IMR-90 (cell line): ENCODE measurements at regions not wholly inside any gene's neighbourhood (a gene's known extent, or its start where the extent isn't known, plus 50 kb on each side); places are given as distances from the start of the nearest gene placed in this dataset.

Experiments
- CEBPB ChIP-seq: IDR thresholded peaks from 2 replicates; pipeline ENCODE4 v1.6.1; 2012; ENCODE audit warnings: low read depth, low read length, improper control_type of control experiment
- CHD1 ChIP-seq: IDR thresholded peaks from 2 replicates; pipeline ENCODE4 v1.6.1; 2012; ENCODE audit warnings: low read depth, low read length, improper control_type of control experiment
- CTCF ChIP-seq: conservative IDR thresholded peaks from 2 replicates; pipeline ENCODE4 v1.5.1; 2012; ENCODE audit warnings: mild to moderate bottlenecking, low read depth, low read length, improper control_type of control experiment
- FOS ChIP-seq: fragments of 150-350 bp; IDR thresholded peaks from 2 replicates; pipeline ENCODE4 v1.6.1; 2016; ENCODE audit warnings: low read depth, low read length
- MAZ ChIP-seq: IDR thresholded peaks from 2 replicates; pipeline ENCODE4 v1.6.1; 2012; ENCODE audit warnings: low read depth, mild to moderate bottlenecking, low read length, improper control_type of control experiment, moderate library complexity, borderline replicate concordance
- MXI1 ChIP-seq: IDR thresholded peaks from 2 replicates; pipeline ENCODE4 v1.6.1; 2012; ENCODE audit warnings: low read depth, mild to moderate bottlenecking, low read length, moderate library complexity, borderline replicate concordance
- POLR2A ChIP-seq: IDR thresholded peaks from 2 replicates; pipeline ENCODE4 v1.6.1; 2012; ENCODE audit warnings: mild to moderate bottlenecking, low read depth, low read length
- RAD21 ChIP-seq: IDR thresholded peaks from 2 replicates; pipeline ENCODE4 v1.6.1; 2012; ENCODE audit warnings: low read length, improper control_type of control experiment
- RFX5 ChIP-seq: IDR thresholded peaks from 2 replicates; pipeline ENCODE4 v1.8.0; 2012; ENCODE audit warnings: low read depth, mild to moderate bottlenecking, low read length, moderate library complexity

- TF ChIP-seq CTCF (no peak), FOS (no peak), POLR2A (no peak), CEBPB (no peak), MXI1 (no peak), RAD21 (no peak), RFX5 (no peak), MAZ (no peak), CHD1 (no peak)
These were observed 226.9 kb upstream of the CHRNA7 start for GRCh38 chr15:31803388-31803884.
